GM12892 (cell line): ENCODE measurements at regions not wholly inside any gene's neighbourhood (a gene's known extent, or its start where the extent isn't known, plus 50 kb on each side); places are given as distances from the start of the nearest gene placed in this dataset.

Experiments used
- POLR2A ChIP-seq: IDR thresholded peaks from 2 replicates; pipeline ENCODE4 v1.6.1; 2011; ENCODE audit warnings: low read depth, low read length, control low read depth
- POLR2AphosphoS5 ChIP-seq: IDR thresholded peaks from 2 replicates; pipeline ENCODE4 v1.6.1; 2011; ENCODE audit warnings: low read depth, low read length, control low read depth
- TAF1 ChIP-seq: IDR thresholded peaks from 2 replicates; pipeline ENCODE4 v1.6.1; 2011; ENCODE audit warnings: low read depth, mild to moderate bottlenecking, control low read depth, low read length, borderline replicate concordance

DNA sequence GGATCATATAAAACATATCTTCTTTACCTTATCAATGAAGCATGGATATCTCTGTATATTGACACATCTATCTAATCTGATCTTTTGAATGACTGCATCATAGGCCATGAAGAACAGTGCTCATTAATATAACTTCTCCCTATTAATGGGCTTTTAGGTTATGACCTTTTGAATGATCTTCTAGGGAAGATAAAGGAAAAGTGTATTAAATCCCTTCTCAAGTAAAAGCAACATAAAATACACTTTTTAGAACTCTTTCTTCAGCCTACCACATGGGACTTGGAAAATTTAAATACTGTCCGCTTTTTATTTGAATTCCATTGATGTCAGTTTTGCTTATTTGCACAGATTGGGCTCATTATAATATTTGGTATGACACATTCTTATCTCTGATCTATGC, 425.4 kb downstream of the MED13L start:
- TF ChIP-seq POLR2A (no peak), POLR2AphosphoS5 (no peak), TAF1 (no peak)
